H54 (cell line): ENCODE measurements at regions not wholly inside any gene's neighbourhood (a gene's known extent, or its start where the extent isn't known, plus 50 kb on each side); places are given as distances from the start of the nearest gene placed in this dataset.
"Not testable (repeated sequence)": the region's sequence is repeated elsewhere in the genome, so short reads cannot be mapped to it uniquely, and the experiment has no call there.

Experiments
- DNase-seq: peaks from one replicate; pipeline ENCODE4 v3.0.0; 2011; ENCODE audit warnings: low spot score, mixed read lengths; ENCODE audit not compliant: insufficient read length
- FAIRE-seq: peaks from 3 replicates; lab custom pipeline; 2011; peaks lifted over from hg19 to GRCh38; lab: Jason Lieb, UNC
- POLR2A ChIP-seq: IDR thresholded peaks from 2 replicates; pipeline ENCODE4 v1.6.1; 2011; ENCODE audit warnings: low read depth, mild to moderate bottlenecking, low read length

DNA sequence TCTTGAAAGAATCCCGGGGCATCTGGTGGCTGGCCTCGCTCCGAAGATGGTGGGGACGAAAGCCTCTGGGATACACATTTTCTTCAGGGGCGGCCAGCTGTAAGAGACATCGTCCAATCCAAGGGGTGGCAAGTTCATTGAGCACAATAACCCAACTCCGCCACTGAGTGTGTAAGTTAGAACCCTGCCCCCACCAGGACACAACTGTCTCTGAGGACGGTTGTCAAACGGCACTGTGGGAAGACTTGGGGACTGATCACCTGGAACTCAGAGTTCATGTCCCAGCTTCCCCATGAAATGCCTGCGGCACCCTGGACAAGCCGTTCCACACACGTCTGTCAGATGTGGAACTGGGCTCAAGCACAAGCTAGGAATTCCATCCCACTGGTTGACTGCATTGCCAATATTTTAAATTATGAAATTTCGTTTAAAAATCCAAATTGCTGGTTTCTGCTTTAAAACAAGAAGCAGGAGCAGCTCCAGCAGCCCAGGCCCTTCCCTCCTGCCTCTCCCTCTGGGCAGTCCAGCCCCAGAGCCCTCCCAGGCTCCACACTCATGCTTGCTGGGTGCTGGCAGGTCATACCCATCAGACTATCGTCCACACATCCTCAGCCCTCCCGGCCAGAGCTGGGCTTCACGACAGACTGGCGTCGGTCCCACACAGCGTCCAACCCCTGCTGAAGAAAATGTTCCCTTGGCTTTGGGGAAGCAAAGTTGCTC, 80.9 kb upstream of the AFDN start:
- FAIRE-seq (no peak), DNase-seq (no peak)
- TF ChIP-seq POLR2A: no peak

DNA sequence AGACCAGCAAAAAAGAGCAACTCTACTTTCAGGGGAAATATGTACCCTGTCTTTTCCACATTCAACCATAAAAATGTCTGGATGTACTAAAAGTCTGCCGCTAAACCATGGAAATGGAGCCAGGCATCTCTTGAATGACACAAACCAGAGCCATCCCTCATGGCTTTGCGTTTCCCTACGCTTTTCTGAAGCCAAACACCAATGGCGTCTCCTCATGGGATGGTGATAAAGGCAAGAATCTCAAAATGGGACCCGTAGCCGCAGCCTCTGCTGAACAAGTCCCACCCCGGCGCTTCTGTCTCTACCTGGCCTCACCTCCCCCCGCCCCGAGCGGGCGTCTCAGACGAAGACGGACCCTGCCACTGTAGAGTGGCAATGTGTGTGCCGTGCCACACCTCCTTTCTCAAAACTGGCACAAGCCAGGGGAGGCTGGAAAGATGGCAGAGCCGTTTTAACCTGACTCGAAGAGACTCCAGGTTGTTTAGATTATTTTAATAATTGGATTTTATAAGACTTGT, 80.3 kb upstream of the AFDN start:
- no peak for TF ChIP-seq POLR2A
- DNase-seq: no peak
- no peak for FAIRE-seq

DNA sequence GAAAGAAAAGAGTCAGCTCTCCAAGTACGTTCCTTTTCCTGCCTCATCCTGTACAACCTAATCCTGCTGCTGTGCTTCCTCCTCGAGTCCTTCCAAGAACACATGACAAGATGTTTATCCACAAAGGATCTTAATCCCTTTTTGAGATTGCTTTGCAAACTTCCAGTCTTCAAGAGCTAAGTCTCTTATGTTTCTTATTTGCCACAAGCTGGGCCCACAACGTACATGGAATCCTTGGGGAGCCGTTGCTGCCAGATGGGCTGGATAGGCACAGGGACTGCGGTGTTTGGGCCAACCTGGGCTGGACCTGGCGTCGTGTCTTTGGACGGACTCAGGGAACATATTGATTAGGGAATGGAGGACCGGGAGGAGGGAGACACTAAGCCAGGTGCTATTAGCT, 79.7 kb upstream of the AFDN start:
- FAIRE-seq (no peak), DNase-seq (no peak)
- no peak for TF ChIP-seq POLR2A

DNA sequence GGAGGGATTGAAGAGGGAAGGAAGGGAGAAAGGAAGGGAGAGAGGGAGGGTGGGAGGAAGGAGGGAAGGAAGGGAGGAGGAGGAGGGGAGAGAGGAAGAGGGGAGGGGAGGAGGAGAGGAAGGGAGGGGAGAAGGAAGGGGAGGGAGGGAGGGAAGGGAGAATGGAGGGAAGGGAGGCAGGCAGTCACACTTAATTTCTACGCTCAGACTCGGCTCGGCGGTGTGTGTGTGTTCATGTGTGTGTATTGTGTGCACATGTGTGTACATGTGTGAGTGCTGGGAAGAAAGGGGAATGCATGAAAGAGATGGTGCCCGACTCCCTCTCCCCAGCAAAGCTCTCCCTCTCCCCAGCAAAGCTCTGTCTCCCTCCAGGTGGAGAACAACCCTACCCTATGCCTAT, 79.1 kb upstream of the AFDN start:
- TF ChIP-seq POLR2A: no peak
- no peak for FAIRE-seq
- DNase-seq: no peak

DNA sequence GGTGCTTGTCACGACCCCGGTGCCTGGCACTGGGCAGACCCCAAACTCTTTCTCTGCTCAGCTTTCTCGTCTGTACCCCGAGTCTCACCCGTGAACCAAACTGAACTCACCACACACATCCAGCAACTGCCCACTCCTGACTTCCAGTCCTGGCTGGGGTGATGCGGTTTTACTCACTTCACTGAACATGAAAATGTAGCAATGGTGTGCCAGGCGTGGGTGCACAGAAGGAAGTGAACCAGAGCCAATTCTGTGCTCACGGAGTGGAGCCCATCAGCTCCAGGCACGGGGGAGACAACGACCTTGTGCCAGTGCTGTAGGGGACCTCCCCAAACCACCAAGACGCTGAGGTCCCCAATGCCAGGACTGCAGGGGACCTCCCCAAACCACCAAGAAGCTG, 78.7 kb upstream of the AFDN start:
- TF ChIP-seq POLR2A: no peak
- FAIRE-seq (no peak), DNase-seq (no peak)

DNA sequence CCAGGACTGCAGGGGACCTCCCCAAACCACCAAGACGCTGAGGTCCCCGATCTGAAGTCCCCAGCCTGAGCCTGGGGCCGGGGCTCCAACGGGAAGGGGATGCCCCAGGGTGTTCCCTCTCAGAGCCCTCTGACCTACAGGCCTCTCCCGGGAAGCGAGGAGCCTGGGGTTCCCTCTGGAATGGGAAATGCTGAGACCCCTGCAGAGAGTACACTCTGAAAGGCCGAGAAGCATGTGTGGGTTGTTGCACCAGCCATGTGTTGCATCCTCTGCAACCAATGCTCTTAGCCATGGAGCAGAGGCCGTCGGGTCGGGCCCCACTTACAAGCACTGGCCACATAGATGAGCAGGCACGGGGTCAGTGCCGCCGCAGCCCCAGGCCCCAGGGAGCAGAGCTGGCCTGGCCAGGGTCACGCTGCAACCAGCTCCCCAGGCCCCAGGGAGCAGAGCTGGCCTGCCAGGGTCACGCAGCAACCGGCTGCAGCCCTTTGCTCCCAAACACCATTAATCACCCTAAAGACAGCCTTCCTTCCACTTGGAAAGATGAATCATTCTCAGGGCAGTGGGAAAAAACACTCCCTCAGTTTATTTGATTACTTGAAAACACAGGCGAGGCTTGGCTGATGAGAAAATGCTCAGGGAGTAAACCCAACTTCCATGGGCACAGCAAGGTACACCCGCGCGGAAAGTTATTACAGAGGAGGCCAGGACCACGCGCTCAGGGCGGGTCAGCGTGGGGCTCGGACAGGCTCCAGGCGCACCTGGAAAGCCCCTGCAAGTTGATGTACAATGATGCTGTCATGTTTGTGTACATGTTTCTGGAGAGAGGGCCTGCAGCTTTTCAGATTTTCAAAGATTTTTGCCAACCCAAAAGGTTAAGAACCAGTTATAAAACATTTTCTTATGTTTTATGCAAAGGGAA, 78.0 kb upstream of the AFDN start:
- FAIRE-seq (no peak), DNase-seq (no peak)
- no peak for TF ChIP-seq POLR2A

DNA sequence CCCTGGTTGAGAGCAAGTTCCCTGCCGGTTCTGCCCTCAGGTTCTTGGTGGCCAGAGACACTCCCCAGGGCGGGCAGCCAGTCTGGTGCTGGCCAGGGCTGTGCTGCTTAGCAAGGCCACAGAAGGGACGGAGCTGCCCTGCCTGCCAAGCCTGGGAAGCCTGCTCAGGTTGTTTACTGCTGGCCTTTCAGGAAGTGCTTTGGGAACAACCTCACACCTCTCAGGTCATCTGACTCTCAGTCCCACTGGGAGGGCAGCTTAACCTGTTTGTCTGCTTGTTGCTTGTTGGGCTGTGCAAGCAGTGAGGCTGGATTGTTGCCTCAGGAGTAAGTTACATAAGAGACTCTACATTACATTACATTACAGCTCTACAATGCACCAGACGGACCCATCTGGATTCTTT, 75.8 kb upstream of the AFDN start:
- DNase-seq: no peak

DNA sequence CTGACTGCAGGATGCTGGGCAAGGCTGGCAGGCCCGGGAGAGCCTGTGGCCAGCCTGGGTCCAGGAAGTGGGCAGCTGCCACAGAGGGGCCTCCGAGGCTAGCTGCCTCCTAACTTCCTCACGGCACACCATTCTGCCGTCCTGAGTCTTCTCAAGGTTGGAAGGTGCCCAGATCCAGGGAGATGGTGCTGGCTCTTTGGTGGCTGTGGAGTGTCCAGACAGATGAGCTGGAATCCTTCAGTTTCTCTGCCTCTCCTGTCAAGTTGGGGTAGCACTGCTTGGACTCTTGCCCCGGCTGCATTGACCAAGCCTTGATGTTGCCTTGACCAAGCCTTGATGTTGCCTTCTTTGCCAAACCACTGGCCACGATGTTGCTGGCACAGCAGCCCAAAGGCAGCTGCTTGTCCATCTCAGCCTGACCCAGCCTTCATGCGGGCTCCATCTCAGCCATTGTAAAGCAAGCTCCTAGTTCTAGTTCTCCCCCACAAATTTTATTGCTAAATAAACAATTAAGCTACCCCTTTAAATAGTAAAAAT, 75.1 kb upstream of the AFDN start:
- FAIRE-seq (no peak), DNase-seq (no peak)
- no peak for TF ChIP-seq POLR2A

More for the DNA sequence above, 75.8 kb upstream of the AFDN start:
- no peak for FAIRE-seq
- no peak for TF ChIP-seq POLR2A

DNA sequence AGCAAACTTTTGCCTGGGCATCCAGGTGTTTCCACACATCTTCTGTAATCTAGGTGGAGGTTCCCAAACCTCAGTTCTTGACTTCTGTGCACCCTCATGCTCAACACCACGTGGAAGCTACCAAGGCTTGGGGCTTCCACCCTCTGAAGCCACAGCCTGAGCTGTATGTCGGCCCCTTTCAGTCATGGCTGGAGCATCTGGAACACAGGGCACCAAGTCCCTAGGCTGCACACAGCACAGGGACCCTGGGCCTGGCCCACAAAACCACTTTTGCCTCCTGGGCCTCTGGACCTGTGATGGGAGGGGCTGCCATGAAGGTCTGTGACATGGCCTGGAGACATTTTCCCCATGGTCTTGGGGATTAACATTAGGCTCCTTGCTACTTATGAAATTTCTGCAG, 73.4 kb upstream of the AFDN start:
- not testable (repeated sequence) for FAIRE-seq

DNA sequence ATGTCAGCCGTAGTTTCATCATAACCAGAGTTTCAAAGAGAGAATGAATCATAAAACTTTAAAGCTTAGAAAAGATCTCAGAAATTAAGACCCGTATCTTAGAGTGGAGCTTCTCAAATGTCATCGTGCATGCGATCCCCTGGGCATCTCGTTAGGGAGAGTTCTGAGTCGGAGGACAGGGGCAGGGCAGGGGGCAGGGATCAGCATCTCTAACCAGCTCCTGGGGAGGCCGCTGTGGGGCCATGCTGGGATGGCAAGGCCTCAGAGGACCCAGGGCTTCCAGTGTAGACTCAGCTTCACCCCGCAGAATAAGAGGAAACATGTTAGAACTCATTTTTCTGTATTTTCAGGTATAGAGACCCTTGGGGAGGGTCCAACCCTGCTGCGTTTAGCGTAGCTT, 72.0 kb upstream of the AFDN start:
- FAIRE-seq: no peak
- TF ChIP-seq POLR2A: no peak
- no peak for DNase-seq

More for the DNA sequence above, 73.4 kb upstream of the AFDN start:
- DNase-seq: not testable (repeated sequence)

DNA sequence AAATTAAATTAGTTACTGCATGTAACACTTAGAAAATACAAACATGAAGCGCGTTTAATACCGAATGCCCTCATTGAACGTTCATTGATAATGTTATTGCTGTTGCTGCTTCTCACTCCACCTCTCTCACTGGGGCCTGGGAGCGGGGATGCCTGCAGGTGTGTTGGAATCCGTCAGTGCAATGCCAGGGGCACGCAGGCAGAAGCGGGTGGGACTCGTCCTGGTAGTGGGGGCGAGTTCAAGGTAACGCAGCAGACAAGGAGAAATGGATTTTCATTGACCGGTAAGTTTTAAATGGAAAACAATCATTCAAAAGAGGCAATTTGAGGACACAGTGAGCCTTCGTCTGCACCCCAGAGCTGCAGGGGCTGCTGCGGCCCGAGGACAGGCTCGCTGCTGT, 71.2 kb upstream of the AFDN start:
- no peak for TF ChIP-seq POLR2A
- no peak for DNase-seq
- FAIRE-seq: no peak

DNA sequence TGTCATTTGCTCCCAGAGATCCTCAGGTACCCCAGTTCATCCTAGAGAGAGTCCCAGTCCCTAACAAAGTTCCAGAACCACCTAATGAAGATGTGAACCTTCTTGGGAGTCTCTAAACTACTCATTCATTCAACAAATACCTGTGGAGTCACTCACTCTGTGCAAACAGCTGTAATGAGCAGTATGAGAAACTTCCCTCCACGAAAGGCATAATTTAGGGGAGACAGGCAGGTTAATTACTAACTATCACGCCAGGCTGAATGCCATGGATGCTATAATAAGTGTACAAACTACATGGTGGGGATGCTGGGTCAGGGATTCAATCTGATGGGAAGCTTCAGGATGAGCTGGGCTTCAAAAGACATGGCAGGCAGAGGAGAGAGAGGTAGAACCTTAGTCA, 70.1 kb upstream of the AFDN start:
- no peak for DNase-seq
- FAIRE-seq: no peak
- TF ChIP-seq POLR2A: no peak

DNA sequence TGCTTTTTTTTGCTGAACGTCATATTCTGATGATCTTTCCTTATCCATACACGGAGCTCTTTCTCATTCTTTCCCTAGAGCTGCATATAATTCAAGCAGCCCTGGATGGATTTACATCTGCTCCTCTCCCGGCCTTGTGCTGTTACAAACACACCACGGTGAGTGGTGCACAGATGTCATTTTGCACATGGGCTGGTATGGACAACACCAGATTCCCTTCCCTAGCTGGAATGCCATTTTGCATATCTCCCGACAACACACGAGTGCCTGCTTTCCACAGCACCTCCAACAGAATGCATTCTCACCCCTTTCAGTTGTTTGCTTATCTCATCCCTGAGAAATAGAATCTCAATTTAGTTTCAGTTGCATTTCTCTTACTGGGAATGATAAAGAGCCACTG, 69.5 kb upstream of the AFDN start:
- FAIRE-seq (no peak), DNase-seq (no peak)
- no peak for TF ChIP-seq POLR2A

DNA sequence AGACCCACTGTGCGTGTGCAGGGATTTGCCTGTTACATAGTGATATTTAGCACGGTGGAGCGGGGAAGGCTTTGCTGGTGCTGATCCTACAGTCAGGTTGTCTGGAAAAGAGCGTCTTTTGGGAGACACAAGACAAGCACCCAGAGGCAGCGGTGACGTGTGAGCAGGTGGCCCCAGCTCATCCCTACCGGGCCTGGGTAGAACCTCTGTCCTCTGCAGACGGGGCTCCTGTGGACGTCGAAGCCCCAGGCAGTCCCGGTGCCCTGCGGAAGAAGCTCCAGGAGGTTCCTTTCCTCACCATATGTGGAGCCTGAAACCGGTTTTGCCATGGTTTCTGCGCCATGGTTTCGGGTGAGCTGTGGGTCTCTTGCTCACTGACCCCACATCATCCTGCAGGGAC, 68.9 kb upstream of the AFDN start:
- FAIRE-seq (no peak), DNase-seq (no peak)
- TF ChIP-seq POLR2A: no peak
